HG02623 (cell line): ENCODE measurements at regions not wholly inside any gene's neighbourhood (a gene's known extent, or its start where the extent isn't known, plus 50 kb on each side); places are given as distances from the start of the nearest gene placed in this dataset.

Experiments used
- ATAC-seq: cut with Tn5 transposase; IDR thresholded peaks from one replicate; pipeline ENCODE4 v1.9.1; 2021; ENCODE audit warnings: moderate library complexity; ENCODE audit not compliant: unreplicated experiment

DNA sequence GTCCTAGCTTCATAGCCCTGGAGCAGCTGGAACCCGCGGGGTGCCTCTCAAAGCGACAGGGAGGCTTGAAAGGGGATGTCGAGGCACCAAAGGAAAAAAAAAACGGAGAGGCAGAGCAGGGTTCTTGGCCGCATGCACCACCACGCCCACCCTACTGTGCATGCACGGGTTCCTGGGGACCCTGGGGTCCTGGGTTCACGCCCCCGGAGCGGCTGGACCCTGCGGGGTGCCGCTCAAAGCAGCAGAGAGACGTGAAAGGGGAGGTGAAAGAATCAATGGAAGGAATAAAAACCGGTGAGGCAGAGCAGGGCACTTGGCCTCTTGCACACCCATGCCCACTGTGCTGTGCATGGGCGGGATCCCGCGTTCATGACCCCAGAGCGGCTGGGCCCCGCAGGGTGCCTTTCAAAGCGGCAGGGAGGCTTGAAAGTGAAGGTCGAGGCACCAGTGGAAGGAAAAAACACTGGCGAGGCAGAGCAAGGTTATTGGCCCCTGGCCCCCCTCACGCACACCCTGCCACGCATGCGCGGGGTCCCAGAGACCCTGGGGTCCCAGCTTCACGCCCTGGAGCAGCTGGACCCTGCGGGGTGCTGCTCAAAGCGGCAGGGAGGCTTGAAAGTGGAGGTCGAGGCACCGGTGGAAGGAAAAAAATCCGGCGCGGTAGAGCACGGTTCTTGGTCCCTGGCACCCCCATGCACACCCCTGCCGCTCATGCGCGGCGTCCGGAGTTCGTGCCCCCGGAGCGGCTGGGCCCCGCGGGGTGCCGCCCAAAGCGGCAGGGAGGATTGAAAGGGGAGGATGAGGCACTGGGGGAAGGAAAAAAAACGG lies 318.5 kb downstream of the ALG10 start:
- no peak for ATAC-seq

GRCh38 chr12:34341362-34341733 lies 319.1 kb downstream of the ALG10 start:
- no peak for ATAC-seq

GRCh38 chr12:34342048-34342447 lies 319.8 kb downstream of the ALG10 start:
- ATAC-seq, result no peak

GRCh38 chr12:34343345-34343744 lies 321.0 kb downstream of the ALG10 start:
- ATAC-seq, result no peak

GRCh38 chr12:34343766-34344165 lies 321.5 kb downstream of the ALG10 start:
- no peak for ATAC-seq

DNA sequence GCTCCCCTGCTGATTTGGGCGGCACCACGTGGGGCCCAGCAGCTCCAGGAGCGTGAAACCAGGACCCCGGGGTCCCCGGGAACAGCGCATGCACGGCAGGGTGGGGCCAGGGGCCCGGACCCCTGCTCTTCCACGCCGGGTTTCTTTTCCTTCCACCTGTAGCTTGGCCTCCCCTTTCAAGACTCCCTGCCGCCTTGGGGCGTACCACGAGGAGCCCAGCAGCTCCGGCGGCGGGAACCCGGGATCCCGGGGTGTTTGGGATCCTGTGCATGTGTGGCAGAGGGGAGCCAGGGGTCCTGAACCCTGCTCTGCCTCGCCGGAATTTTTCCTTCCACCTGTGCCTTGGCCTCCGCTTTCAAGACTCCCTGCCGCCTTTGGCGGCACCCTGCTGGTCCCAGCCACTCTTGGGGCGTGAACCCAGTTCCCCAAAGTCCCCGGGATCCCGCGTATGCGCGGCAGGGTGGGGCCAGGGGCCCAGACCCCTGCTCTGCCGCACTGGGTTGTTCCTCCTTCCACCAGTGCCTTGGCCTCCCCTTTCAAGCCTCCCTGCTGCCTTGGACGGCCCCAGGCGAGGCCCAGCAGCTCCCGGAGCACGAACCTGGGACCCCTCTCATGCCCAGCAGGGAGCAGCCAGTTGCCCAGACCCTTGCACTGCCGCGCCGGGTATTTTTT lies 322.7 kb downstream of the ALG10 start:
- ATAC-seq, result no peak

DNA sequence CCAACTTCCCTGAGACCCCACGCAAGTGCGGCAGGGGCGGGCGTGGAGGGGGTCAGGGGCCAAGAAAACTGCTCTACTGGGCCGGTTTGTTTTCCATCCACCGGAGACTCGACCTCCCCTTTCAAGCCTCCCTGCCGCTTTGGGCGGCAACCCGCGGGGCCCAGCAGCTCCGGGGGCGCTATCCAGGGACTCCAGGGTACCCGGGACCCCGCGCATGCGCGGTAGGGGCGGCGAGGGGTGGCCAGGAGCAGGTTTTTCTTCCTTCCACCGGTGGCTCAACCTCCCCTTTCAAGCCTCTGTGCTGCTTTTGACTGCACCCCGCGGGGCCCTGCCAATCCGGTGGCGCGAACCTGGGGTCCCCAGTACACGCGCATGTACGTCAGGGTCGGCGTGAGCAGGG lies 323.5 kb downstream of the ALG10 start:
- no peak for ATAC-seq

DNA sequence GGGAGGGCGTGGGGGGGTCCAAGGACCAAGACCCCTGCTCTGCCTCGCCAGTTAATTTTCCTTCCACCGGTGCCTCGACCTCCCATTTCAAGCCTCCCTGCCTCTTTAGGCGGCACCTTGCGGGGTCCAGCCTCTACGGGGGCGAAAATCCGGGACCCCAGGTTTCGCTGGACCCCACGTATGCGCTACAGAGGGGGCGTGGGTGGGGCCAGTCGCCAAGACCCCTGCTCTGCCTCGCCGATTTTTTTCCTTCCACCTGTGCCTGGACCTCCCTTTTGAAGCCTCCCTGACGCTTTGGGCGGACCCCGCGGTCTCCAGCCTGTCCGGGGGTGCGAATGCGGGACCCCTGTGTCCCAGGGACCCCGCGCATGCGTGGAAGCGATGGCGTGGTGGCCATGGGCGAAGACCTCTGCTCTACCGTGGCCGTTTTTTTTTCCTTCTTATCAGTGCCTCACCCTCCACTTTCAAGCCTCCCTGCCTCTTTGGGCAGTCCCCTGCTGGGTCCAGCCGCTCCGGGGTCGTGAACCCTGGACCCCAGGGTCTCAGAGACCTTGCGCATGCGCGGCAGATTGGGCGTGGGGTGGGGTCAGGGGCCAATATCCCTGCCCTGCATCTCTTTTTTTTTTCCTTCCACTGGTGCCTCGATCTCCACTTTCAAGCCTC lies 324.2 kb downstream of the ALG10 start:
- ATAC-seq, result no peak

DNA sequence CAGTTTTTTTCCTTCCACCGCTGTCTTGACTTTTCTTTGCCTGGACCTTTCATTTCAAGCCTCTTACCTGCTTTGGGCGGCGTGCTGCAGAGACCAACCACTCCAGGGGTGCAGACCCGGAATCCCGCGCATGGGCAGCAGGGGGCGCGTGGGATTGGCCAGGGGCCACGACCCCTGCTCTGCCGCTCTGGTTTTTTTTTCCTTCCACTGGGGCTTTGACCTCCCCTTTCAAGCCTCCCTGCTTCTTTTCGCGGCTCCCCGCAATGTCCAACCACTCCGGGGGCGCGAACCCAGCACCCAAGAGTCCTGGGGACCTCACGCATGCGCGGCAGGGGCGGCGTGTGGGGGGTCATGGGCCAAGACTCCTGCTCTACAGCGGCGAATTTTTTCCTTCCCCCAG lies 325.1 kb downstream of the ALG10 start:
- no peak for ATAC-seq

GRCh38 chr12:34348064-34348463 lies 325.8 kb downstream of the ALG10 start:
- ATAC-seq, result no peak

DNA sequence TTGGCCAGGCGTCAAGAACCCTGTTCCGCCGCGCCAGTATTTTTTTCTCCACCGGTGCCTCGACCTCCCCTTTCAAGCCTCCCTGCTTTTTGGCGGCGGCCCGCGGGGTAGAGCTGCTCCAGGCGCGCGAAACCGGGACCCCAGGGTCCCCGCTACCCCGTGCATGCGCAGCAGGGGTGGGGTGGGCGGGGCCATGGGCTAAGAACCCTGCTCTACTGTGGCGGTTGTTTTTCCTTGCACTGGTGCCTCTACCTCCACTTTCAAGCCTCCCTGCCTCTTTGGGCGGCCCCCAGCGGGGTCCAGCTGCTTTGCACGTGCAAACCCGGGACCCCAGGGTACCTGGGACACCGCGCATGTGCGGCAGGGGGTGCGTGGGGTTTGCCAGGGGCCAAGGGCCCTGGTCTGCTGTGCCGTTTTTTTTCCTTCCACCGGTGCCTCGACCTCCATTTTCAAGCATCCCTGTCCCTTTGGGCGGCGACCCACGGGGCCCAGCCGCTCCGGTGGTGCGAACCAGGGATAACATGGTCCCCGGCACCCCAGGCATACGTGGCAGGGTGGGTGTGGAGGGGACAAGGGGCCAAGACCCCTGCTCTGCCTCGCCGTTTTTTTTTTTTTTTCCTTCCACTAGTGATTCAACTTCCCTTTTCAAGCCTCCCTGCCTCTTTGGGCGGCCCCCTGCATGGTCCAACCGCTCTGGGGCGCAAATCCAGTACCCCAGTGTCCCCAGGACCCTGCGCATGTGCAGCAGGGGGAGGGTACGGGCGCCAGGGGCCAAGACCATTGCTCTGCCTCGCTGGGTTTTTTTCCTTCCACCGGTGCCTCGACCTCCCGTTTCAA lies 326.8 kb downstream of the ALG10 start:
- ATAC-seq, result no peak

DNA sequence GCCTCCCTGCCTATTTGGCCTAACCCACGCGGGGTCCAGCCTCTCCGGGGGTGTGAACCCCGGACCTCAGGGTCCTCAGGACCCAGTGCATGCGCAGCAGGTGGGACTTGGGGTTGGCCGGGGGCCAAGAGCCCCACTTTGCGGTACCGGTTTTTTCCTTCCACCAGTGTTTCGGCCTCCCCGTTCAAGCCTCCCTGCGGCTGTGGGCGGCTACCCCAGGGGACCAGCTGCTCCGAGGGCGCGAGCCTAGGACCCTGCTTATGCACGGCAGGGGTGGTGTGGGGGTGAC lies 327.3 kb downstream of the ALG10 start:
- no peak for ATAC-seq

- ATAC-seq, result no peak
Measured at GRCh38 chr12:34350092-34351041, 328.1 kb downstream of the ALG10 start.

- no peak for ATAC-seq
Measured at GRCh38 chr12:34352098-34352497, 329.8 kb downstream of the ALG10 start.

DNA sequence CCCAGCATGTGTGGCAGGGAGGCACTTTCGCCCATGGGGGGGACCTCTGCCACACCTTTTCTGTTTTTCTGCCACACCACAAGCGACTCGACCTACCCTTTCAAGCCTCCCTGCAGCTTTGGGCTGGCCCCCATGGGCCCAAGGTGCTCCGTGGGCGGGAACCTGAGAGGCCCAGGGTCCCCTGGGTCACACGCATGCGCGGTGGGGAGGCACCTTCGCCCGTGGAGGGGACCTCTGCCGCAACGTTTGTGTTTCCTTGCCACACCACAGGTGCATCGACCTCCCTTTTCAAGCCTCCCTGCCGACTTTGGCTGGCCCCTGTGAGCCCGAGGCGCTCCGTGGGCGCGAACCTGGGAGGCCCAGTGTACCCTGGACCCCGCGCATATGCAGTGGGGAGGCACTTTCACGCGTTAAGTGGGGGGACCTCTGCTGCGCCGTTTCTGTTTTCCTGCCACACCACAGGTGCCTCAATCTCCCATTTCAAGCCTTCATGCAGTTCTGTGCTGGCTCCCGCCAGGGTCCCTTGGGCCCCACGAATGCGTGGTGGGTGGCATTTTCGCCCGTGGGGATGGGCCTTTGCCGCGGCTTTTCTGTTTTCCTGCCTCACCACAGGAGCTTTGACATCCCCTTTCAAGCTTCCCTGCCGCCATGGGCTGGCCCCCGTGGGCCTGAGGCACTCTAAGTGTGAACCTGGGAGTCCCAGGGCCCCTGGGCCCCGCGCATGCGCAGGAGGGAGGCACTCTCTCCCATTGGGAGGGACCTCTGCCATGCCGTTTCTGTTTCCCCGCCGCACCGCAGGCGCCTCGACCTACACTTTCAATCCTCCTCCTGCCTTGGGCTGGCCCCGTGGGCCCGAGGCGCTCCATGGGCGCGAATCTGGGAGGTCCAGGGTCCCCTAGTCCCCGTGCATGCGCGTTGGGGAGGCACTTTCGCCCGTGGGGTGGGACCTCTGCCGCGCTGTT lies 332.2 kb downstream of the ALG10 start:
- no peak for ATAC-seq

GRCh38 chr12:34356233-34356987 lies 334.1 kb downstream of the ALG10 start:
- no peak for ATAC-seq

- no peak for ATAC-seq
Measured at GRCh38 chr12:34357791-34358190, 335.5 kb downstream of the ALG10 start.

GRCh38 chr12:34358198-34358597 lies 335.9 kb downstream of the ALG10 start:
- no peak for ATAC-seq
